Type B pancreatic cell (in vitro differentiated cells): ENCODE measurements at regions not wholly inside any gene's neighbourhood (a gene's known extent, or its start where the extent isn't known, plus 50 kb on each side); places are given as distances from the start of the nearest gene placed in this dataset.

Source experiments
- DNase-seq: peaks from one replicate; pipeline ENCODE4 v3.0.0; 2021; ENCODE audit warnings: mixed read lengths; ENCODE audit not compliant: unreplicated experiment; ENCODE audit errors: extremely low spot score
- H3K27ac Mint-ChIP-seq: 2 replicates; pipeline ENCODE4 v1.8.0; 2021; ENCODE audit warnings: mild to moderate bottlenecking, mixed read lengths
- H3K27me3 Mint-ChIP-seq: 2 replicates; pipeline ENCODE4 v1.8.0; 2021; ENCODE audit warnings: mixed read lengths
- H3K36me3 Mint-ChIP-seq: 2 replicates; pipeline ENCODE4 v1.8.0; 2021; ENCODE audit warnings: mixed read lengths
- H3K4me1 Mint-ChIP-seq: one replicate; pipeline ENCODE4 v1.8.0; 2021; ENCODE audit warnings: mixed read lengths; ENCODE audit not compliant: unreplicated experiment
- H3K4me3 Mint-ChIP-seq: 2 replicates; pipeline ENCODE4 v1.8.0; 2021; ENCODE audit warnings: mild to moderate bottlenecking, mixed read lengths
- H3K9me3 Mint-ChIP-seq: 2 replicates; pipeline ENCODE4 v1.8.0; 2021; ENCODE audit warnings: mixed read lengths
- CTCF ChIP-seq: fragments of 200-600 bp; sonication (generic); conservative IDR thresholded peaks from 2 replicates; pipeline ENCODE4 v1.5.0; 2021; ENCODE audit warnings: antibody characterized with exemption, mild to moderate bottlenecking

- H3K27ac Mint-ChIP-seq, result no peak overlapping the region
Observed at GRCh38 chrX:121259170-121259569, 211.8 kb downstream of the GLUD2 start.

GRCh38 chrX:121260596-121261240 lies 213.3 kb downstream of the GLUD2 start:
- Mint-ChIP-seq H3K4me1 (no peaks in the 10 kb centered on the region), H3K4me3 (no peak overlapping the region), H3K36me3 (no peaks in the 10 kb centered on the region), H3K27me3 (no peaks in the 10 kb centered on the region), H3K9me3 (no peaks in the 10 kb centered on the region), H3K27ac (no peak overlapping the region)
- TF ChIP-seq CTCF, result no peak
- no peak for DNase-seq

More at GRCh38 chrX:121259170-121259569, 211.8 kb downstream of the GLUD2 start:
- Mint-ChIP-seq H3K4me1 (no peaks in the 10 kb centered on the region), H3K4me3 (no peak overlapping the region), H3K36me3 (no peaks in the 10 kb centered on the region), H3K27me3 (no peaks in the 10 kb centered on the region), H3K9me3 (no peaks in the 10 kb centered on the region)
- TF ChIP-seq CTCF, result no peak
- no peak for DNase-seq

GRCh38 chrX:121283921-121284320 lies 236.5 kb downstream of the GLUD2 start:
- Mint-ChIP-seq H3K4me3 (no peak overlapping the region), H3K9me3 (peaks cover 9% of the 10 kb centered on the region), H3K36me3 (no peaks in the 10 kb centered on the region), H3K27me3 (no peaks in the 10 kb centered on the region), H3K4me1 (no peaks in the 10 kb centered on the region), H3K27ac (no peak overlapping the region)
- DNase-seq, result no peak
- no peak for TF ChIP-seq CTCF

- Mint-ChIP-seq H3K9me3 (no peaks in the 10 kb centered on the region), H3K36me3 (no peaks in the 10 kb centered on the region), H3K4me1 (no peaks in the 10 kb centered on the region), H3K27me3 (no peaks in the 10 kb centered on the region), H3K27ac (no peak overlapping the region), H3K4me3 (no peak overlapping the region)
- no peak for DNase-seq
- no peak for TF ChIP-seq CTCF
Observed at GRCh38 chrX:121298499-121298898, 251.1 kb downstream of the GLUD2 start.

- no peak for TF ChIP-seq CTCF
- Mint-ChIP-seq H3K36me3 (no peaks in the 10 kb centered on the region), H3K27ac (no peak overlapping the region), H3K27me3 (no peaks in the 10 kb centered on the region), H3K4me1 (no peaks in the 10 kb centered on the region), H3K4me3 (no peak overlapping the region), H3K9me3 (no peaks in the 10 kb centered on the region)
- DNase-seq, result no peak
Observed at GRCh38 chrX:121301356-121301755, 253.9 kb downstream of the GLUD2 start.

- Mint-ChIP-seq H3K9me3 (no peaks in the 10 kb centered on the region), H3K27ac (no peak overlapping the region), H3K4me1 (no peaks in the 10 kb centered on the region), H3K27me3 (no peaks in the 10 kb centered on the region), H3K4me3 (no peak overlapping the region), H3K36me3 (no peaks in the 10 kb centered on the region)
- no peak for DNase-seq
- no peak for TF ChIP-seq CTCF
Observed at GRCh38 chrX:121301822-121302221, 254.4 kb downstream of the GLUD2 start.
